ENCODE measurements at regions not wholly inside any gene's neighbourhood (a gene's known extent, or its start where the extent isn't known, plus 50 kb on each side); places are given as distances from the start of the nearest gene placed in this dataset.

- H3K27me3 ChIP-seq: no peaks in the 10 kb centered on the region
- no peak for DNase-seq (ENCODE audit: extremely low spot score in 2 of 2)
- H3K9me3 ChIP-seq: no peaks in the 10 kb centered on the region
- H3K27ac ChIP-seq: no peak overlapping the region
- no peak overlapping the region for H3K4me3 ChIP-seq
- TF ChIP-seq POLR2AphosphoS5 (IDR thresholded peaks at IDR 0.05; ENCODE audit: insufficient read depth in 1 of 2, low read depth in 1 of 2) (no peak), POLR2A (IDR thresholded peaks at IDR 0.05) (no peak), CTCF (IDR thresholded peaks at IDR 0.05) (no peak)
- no peaks in the 10 kb centered on the region for H3K4me1 ChIP-seq
- intact Hi-C loops (cut with DNase I): no loop called here
- no peaks in the 10 kb centered on the region for H3K36me3 ChIP-seq
Observed at GRCh38 chr9:6132650-6133049, 83.0 kb upstream of the IL33 start.

- no peaks in the 10 kb centered on the region for H3K9me3 ChIP-seq
- intact Hi-C loops (cut with DNase I): no loop called here
- no peaks in the 10 kb centered on the region for H3K27me3 ChIP-seq
- no peak for TF ChIP-seq POLR2AphosphoS5 (IDR thresholded peaks at IDR 0.05; ENCODE audit: insufficient read depth in 1 of 2, low read depth in 1 of 2)
- no peak for TF ChIP-seq POLR2A (IDR thresholded peaks at IDR 0.05)
- no peak for TF ChIP-seq CTCF (IDR thresholded peaks at IDR 0.05)
- no peaks in the 10 kb centered on the region for H3K36me3 ChIP-seq
- DNase-seq (ENCODE audit: extremely low spot score in 2 of 2): no peak
- H3K4me3 ChIP-seq: no peak overlapping the region
- H3K27ac ChIP-seq: no peak overlapping the region
- H3K4me1 ChIP-seq: no peaks in the 10 kb centered on the region
Observed at GRCh38 chr9:6128030-6128429, 87.6 kb upstream of the IL33 start.

GRCh38 chr9:6126377-6126776 lies 89.2 kb upstream of the IL33 start:
- Histone ChIP-seq H3K27me3 (no peaks in the 10 kb centered on the region), H3K4me1 (no peaks in the 10 kb centered on the region), H3K36me3 (no peaks in the 10 kb centered on the region), H3K4me3 (no peak overlapping the region), H3K27ac (no peak overlapping the region), H3K9me3 (no peaks in the 10 kb centered on the region)
- intact Hi-C loops (cut with DNase I): no loop called here
- TF ChIP-seq CTCF (IDR thresholded peaks at IDR 0.05): no peak
- TF ChIP-seq POLR2A (IDR thresholded peaks at IDR 0.05): no peak
- DNase-seq (ENCODE audit: extremely low spot score in 2 of 2): no peak

- intact Hi-C loops (cut with DNase I): no loop called here
- no peak for DNase-seq (ENCODE audit: extremely low spot score in 2 of 2)
- Histone ChIP-seq H3K4me3 (no peak overlapping the region), H3K9me3 (no peaks in the 10 kb centered on the region), H3K27me3 (no peaks in the 10 kb centered on the region), H3K4me1 (no peaks in the 10 kb centered on the region), H3K36me3 (no peaks in the 10 kb centered on the region), H3K27ac (no peak overlapping the region)
- TF ChIP-seq CTCF (IDR thresholded peaks at IDR 0.05): no peak
- no peak for TF ChIP-seq POLR2A (IDR thresholded peaks at IDR 0.05)
- TF ChIP-seq POLR2AphosphoS5 (IDR thresholded peaks at IDR 0.05; ENCODE audit: insufficient read depth in 1 of 2, low read depth in 1 of 2): no peak
Observed at GRCh38 chr9:6123416-6123815, 92.2 kb upstream of the IL33 start.

GRCh38 chr9:6121707-6122106 lies 93.9 kb upstream of the IL33 start:
- intact Hi-C loops (cut with DNase I): no loop called here
- no peak for DNase-seq (ENCODE audit: extremely low spot score in 2 of 2)
- TF ChIP-seq POLR2A (IDR thresholded peaks at IDR 0.05) (no peak), CTCF (IDR thresholded peaks at IDR 0.05) (no peak), POLR2AphosphoS5 (IDR thresholded peaks at IDR 0.05; ENCODE audit: insufficient read depth in 1 of 2, low read depth in 1 of 2) (no peak)
- H3K27ac ChIP-seq: no peak overlapping the region
- H3K4me1 ChIP-seq: no peaks in the 10 kb centered on the region
- H3K27me3 ChIP-seq: no peaks in the 10 kb centered on the region
- H3K36me3 ChIP-seq: no peaks in the 10 kb centered on the region
- no peaks in the 10 kb centered on the region for H3K9me3 ChIP-seq
- H3K4me3 ChIP-seq: no peak overlapping the region

Measured in vagina (tissue), 2 donors.